AG04449 (cell line): ENCODE measurements at regions not wholly inside any gene's neighbourhood (a gene's known extent, or its start where the extent isn't known, plus 50 kb on each side); places are given as distances from the start of the nearest gene placed in this dataset.

Source experiments
- CTCF ChIA-PET: fragments of 350-600 bp; formaldehyde crosslinking; extraction: SDS; loops from one replicate; lab custom pipeline; 2021; ENCODE audit warnings: antibody characterized with exemption; lab: Yijun Ruan, JAX
- POLR2A ChIA-PET: fragments of 400-600, 350-600 bp; formaldehyde crosslinking; extraction: SDS; loops from one replicate; lab custom pipeline; 2020; ENCODE audit warnings: antibody characterized with exemption, inconsistent platforms; lab: Yijun Ruan, JAX
- DNase-seq: peaks from one replicate; pipeline ENCODE4 v3.0.0-alpha.2; 2010; ENCODE audit warnings: low read depth, low spot score
- H3K4me3 ChIP-seq: 2 replicates; pipeline ENCODE4 v1.5.1; 2011; ENCODE audit warnings: low read depth, mild to moderate bottlenecking, control low read depth, low read length
- CTCF ChIP-seq: IDR thresholded peaks from one replicate; pipeline ENCODE4 v1.5.1; 2011; ENCODE audit warnings: mild to moderate bottlenecking, moderate library complexity, low read length, control low read depth, inconsistent platforms; ENCODE audit not compliant: insufficient read depth; ENCODE audit errors: missing control alignments

- ChIA-PET CTCF (no interaction called here), POLR2A (no interaction called here)
- no peak for TF ChIP-seq CTCF
- no peak for DNase-seq
- H3K4me3 ChIP-seq = no peak overlapping the region
These were observed 740.0 kb upstream of the IGFBP7 start for GRCh38 chr4:57850141-57850540.

GRCh38 chr4:57832083-57832482 is 721.9 kb upstream of the IGFBP7 start:
- no peak for TF ChIP-seq CTCF
- ChIA-PET POLR2A (no interaction called here), CTCF (no interaction called here)
- no peak overlapping the region for H3K4me3 ChIP-seq
- no peak for DNase-seq

GRCh38 chr4:57789666-57790065 is 679.5 kb upstream of the IGFBP7 start:
- H3K4me3 ChIP-seq = no peak overlapping the region
- POLR2A ChIA-PET = no interaction called here
- TF ChIP-seq CTCF = no peak
- CTCF ChIA-PET = no interaction called here
- DNase-seq = no peak

- H3K4me3 ChIP-seq = no peak overlapping the region
- ChIA-PET POLR2A (no interaction called here), CTCF (no interaction called here)
- no peak for DNase-seq
- TF ChIP-seq CTCF = no peak
These were observed 667.7 kb upstream of the IGFBP7 start for GRCh38 chr4:57777876-57778275.

GRCh38 chr4:57774681-57775080 is 664.5 kb upstream of the IGFBP7 start:
- POLR2A ChIA-PET = no interaction called here
- DNase-seq = no peak
- H3K4me3 ChIP-seq = no peak overlapping the region
- CTCF ChIA-PET = no interaction called here
- TF ChIP-seq CTCF = no peak

DNA sequence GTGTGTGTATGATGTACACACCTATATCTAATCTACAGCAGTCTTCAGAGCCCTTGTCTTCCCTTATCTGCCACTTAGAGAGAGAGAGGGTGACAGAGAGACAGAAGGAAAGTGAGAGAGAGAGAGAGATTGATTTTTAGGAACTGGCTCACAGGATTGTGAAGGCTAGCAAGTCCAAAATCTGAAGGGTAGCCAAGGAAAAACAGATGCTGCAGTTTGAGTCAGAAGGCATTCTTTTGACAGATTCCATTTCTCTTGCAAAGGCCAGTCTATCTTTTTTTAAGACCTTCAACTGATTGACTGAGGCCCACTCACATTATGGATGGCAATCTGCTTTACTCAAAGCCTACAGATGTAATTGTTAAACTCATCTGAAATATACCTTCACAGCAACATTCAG is 664.0 kb upstream of the IGFBP7 start:
- no peak overlapping the region for H3K4me3 ChIP-seq
- ChIA-PET CTCF (no interaction called here), POLR2A (no interaction called here)
- TF ChIP-seq CTCF = no peak
- no peak for DNase-seq
